Mononuclear cell (primary cell): ENCODE measurements at regions not wholly inside any gene's neighbourhood (a gene's known extent, or its start where the extent isn't known, plus 50 kb on each side); places are given as distances from the start of the nearest gene placed in this dataset.

Experiments used
- H3K27me3 ChIP-seq: 2 replicates; pipeline ENCODE4 v1.6.0; 2011; ENCODE audit warnings: low read length, control low read depth; ENCODE audit not compliant: insufficient read depth
- H3K4me1 ChIP-seq: 2 replicates; pipeline ENCODE4 v1.5.1; 2011; ENCODE audit warnings: mild to moderate bottlenecking, low read length, control low read depth; ENCODE audit not compliant: insufficient read depth
- H3K4me3 ChIP-seq: 2 replicates; pipeline ENCODE4 v1.5.1; 2011; ENCODE audit warnings: mild to moderate bottlenecking, low read length, moderate library complexity
- H3K9me3 ChIP-seq: 2 replicates; pipeline ENCODE4 v1.5.1; 2011; ENCODE audit warnings: low read depth, mild to moderate bottlenecking, control low read depth, low read length

DNA sequence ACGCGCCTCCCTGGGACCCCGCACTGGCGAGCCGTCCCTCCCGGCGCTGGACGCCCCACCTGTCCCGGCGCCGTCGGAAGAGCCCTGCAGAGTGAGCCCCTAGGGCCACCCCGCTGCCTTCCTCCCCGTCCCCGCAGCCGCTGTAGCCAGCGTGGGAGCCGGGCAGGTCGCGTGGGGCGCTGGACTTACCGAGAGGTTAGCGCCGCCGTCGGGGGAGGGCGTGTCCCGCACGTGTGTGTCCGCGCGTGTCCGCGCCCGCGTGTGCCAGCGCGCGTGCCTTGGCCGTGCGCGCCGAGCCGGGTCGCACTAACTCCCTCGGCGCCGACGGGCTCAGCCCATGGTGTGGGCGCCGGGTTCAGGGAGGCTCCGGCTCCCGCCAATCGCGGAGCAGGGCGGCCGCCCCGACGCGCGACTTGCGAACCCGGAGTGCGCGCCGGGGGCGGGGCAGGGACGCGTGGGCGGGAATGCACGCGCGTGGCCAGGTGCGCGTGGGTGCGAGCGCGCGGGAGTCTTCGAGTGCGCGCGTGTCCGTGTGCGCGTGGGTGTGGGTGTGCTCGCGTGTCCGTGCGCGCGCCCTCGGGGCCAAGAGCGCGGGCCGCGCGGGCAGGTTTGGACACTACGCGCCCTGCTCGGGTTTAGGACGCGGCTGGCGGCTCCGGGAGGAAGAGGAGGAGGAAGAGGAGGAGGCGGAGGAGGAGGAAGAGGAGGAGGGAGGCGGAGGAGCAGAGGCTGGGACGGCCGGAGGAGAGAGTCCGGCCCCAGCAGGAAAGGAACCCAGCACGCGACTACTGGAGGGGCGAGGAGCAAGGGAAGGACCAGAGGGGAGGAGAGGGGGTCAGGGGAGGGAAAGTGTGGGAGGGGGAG, 145.2 kb upstream of the ETS2 start:
- peaks cover 19% of the 10 kb centered on the region for H3K4me1 ChIP-seq
- H3K9me3 ChIP-seq, result no peaks in the 10 kb centered on the region
- H3K27me3 ChIP-seq, result peaks cover 51% of the 10 kb centered on the region
- peak overlapping the region; percentile 32 for H3K4me3 ChIP-seq

DNA sequence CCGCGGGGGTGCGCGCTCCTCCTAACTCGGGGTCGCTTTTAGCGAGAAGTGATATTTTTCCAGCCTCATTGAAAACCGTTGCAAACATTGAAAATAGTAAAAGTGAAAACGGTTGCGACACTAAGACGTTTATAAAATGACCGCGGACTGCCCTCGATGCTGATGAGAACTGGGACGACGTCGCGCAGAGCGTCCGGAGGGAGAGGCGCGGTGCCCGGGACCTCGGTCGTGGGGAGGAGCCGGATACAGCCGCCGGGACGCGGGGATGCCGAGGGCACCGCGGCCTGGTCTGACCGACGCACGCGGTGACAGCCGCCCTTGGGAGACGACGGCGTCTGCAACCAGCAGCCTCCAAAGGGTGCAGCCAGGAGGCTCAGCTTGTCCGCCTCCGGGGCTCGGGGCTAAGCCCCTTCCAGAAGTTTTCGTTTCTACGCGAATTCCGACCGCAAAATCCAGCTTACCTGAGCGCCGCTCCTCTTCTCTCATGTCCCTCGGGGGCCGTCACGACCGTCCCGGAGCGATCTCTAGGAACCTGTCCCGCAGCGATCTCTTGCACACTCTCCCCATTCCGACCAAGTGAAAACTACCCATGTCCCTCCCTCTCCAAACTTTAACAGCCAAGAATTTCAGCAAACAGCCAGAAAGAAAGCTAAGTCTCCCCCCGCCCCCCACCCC, 144.4 kb upstream of the ETS2 start:
- Histone ChIP-seq H3K27me3 (peaks cover 50% of the 10 kb centered on the region), H3K4me1 (peaks cover 19% of the 10 kb centered on the region), H3K9me3 (no peaks in the 10 kb centered on the region), H3K4me3 (peak overlapping the region; percentile 32)

DNA sequence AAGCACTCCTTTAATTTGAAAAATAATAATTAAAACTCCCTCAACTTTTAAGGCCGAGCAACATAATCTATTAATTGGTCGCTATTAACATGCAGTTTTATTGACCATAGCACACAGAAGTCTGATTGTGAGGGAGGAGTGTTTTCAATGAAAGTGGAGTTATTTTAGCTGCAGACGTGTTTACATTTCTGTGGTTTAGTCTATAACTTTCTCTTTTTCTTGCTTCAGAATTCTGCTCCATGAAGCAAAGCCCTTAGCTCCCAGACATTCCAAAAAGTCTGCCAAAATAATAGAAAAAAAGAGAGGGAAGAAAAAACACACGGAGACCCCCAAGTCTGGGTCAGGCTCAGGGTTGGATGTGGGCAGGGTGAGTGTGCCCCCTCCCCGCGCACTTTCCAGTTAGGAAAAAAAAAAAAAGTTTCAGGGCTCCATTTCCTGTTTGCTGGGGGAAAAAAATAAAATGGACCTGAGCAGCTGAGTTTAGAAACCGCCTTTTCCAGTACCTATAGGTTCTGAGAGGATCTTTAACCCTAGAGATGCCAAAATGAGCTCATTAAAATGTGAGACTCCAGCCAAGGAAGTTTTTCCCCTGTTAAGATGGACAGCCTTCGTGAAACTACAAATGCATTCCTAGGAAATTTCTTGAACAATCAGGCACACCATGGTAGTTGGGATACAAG, 143.7 kb upstream of the ETS2 start:
- no peak overlapping the region for H3K4me3 ChIP-seq
- peaks cover 19% of the 10 kb centered on the region for H3K4me1 ChIP-seq
- peaks cover 47% of the 10 kb centered on the region for H3K27me3 ChIP-seq
- no peaks in the 10 kb centered on the region for H3K9me3 ChIP-seq

DNA sequence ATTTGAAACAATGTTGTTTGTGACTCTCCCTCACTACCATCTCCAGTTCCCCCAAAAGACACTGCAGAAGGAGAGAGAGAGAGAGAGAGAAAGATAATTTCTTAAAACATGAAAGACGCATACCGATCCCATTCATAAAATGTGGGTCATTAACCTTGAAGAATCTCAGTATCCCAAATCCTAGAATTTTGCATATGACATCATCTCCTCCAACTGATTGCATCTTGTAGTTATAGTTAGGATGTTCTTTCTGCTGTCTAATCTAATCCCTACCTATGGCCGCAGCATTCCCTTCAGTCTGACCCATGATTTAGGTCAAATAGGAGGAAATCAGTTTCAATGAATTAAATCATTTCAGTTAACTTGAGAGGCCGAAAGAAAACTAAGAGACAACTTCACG, 142.4 kb upstream of the ETS2 start:
- H3K9me3 ChIP-seq, result no peaks in the 10 kb centered on the region
- no peak overlapping the region for H3K4me3 ChIP-seq
- H3K27me3 ChIP-seq, result peaks cover 40% of the 10 kb centered on the region
- peaks cover 28% of the 10 kb centered on the region for H3K4me1 ChIP-seq

DNA sequence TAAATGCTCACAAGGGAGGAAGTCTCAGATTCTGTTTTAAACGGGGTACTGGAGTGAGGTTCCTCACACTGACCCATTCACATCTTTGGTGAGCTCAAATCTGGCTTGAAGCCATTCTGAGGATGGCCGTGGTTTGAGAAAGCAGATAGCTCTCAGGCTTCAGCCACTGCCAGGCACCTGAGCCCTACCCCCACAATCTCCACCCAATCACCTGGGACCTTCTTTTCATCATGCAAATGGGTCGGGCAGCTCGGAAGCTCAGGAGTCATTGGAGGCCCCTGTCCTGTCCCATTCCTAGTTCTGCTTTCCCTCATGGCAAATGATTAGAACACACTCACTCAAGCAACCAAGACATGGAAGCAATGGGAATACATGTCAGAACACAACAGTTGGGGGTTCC, 141.4 kb upstream of the ETS2 start:
- Histone ChIP-seq H3K27me3 (peaks cover 32% of the 10 kb centered on the region), H3K9me3 (no peaks in the 10 kb centered on the region), H3K4me3 (no peak overlapping the region), H3K4me1 (peaks cover 28% of the 10 kb centered on the region)

DNA sequence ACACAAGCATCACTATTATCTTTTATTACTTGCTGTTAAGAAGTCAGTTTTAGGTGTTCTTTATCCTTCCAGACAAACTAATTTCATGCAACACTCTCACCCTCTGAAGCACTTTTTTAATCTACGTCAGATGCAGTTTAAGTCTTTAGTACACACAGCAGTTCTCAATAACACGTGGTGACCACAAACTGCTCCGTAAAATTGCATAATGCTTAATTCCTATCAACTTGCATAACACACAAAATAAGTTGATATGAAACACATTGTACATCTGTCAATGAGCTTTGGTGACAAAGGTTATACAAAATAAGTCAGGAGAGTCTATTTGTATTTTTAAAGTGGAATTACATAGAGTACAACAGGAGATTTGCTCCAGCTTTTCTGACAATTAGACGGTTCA, 140.9 kb upstream of the ETS2 start:
- H3K27me3 ChIP-seq, result peaks cover 26% of the 10 kb centered on the region
- no peak overlapping the region for H3K4me3 ChIP-seq
- no peaks in the 10 kb centered on the region for H3K9me3 ChIP-seq
- H3K4me1 ChIP-seq, result peaks cover 27% of the 10 kb centered on the region

DNA sequence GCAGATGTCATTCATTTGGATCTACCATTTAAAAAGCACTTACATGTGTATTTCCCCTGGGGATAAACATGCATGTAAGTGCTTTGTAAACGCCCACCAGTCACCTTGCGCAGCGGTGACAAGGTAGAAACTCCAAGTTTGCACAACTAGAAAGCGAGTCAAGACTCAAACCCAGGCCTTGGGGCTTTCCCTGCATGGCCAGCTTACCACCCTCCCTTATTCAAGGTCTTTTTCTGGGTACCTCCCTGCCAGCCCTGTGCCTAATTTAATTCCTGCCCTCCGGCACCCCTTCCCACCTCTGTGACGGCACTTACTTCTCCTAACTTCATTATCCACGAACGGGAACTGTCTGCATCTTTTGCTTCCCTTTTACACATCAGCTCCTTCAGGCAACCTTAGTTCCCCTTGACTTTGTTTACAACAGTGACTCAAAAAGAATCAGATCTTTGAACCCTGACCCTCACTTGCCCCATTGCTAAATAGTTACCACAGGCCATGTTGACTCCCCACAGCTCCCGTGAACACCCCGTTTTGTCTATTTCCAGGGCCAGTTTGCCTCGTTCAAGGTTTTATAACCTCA, 138.3 kb upstream of the ETS2 start:
- Histone ChIP-seq H3K9me3 (no peaks in the 10 kb centered on the region), H3K27me3 (peaks cover 9% of the 10 kb centered on the region), H3K4me1 (peaks cover 9% of the 10 kb centered on the region), H3K4me3 (no peak overlapping the region)

DNA sequence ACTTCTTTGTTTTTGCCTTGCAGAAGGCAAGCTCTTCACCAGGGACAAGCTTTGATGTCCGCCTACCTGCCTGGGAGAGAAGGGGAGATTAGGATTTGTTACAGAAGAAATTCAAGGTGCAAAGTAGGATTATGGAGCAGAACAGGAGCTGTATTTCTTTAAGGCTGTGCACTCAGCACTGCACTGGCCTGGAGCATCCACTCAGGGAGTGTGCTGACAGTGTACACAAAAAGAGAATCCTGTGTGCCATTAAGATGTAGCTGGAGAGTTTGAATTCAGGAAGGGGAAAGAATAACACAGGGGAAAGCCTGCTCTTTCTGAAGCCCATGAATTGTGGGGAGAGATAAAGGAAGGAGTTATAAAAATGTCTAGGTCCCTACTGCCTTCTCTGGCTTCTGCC, 137.7 kb upstream of the ETS2 start:
- no peaks in the 10 kb centered on the region for H3K9me3 ChIP-seq
- H3K4me3 ChIP-seq, result no peak overlapping the region

DNA sequence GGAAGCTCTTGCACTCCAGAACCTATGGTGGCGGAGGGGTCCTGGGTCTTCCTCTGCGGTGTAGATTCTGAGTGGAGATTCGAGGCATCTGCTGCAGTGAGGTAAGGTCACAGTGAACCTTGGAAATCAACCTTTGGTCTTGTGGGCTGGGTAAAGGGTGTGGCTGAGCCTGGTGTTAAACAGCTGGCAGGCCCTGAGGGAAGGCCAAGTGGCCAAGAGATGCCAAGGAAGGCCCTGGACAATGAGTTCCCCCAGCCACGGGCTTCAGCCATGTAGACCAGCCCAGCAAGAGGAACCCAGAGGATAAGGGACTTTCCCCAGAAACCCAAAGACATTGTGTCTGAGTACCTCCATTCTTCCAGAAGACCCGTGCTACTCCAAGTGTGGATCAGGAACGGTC, 137.2 kb upstream of the ETS2 start:
- peaks cover 3% of the 10 kb centered on the region for H3K27me3 ChIP-seq
- H3K9me3 ChIP-seq, result no peaks in the 10 kb centered on the region
- H3K4me1 ChIP-seq, result peaks cover 9% of the 10 kb centered on the region

More for the DNA sequence above, 137.7 kb upstream of the ETS2 start:
- Histone ChIP-seq H3K27me3 (peaks cover 6% of the 10 kb centered on the region), H3K4me1 (peaks cover 9% of the 10 kb centered on the region)

DNA sequence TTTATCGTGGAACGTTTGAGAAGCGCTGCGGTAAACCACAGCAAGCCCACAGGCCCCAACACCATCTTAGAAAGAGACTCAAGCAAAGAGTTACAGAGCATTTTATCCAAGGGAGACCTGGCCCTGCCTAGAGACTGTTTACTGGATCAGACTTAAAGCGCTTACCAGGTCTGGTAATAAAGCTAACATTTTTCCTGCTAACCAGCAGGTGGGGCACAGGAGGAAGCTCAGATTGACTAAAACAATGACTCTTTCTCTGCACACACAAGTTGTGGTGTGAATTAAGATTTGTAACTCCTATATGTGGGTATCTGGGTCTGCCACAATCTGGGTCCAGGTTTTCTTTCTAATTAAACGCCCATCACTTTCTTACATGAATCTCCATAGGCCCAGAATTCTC, 136.5 kb upstream of the ETS2 start:
- H3K4me1 ChIP-seq, result peaks cover 9% of the 10 kb centered on the region
- H3K4me3 ChIP-seq, result no peak overlapping the region
- H3K27me3 ChIP-seq, result peaks cover under 1% of the 10 kb centered on the region
- no peaks in the 10 kb centered on the region for H3K9me3 ChIP-seq

More for the DNA sequence above, 137.2 kb upstream of the ETS2 start:
- no peak overlapping the region for H3K4me3 ChIP-seq

DNA sequence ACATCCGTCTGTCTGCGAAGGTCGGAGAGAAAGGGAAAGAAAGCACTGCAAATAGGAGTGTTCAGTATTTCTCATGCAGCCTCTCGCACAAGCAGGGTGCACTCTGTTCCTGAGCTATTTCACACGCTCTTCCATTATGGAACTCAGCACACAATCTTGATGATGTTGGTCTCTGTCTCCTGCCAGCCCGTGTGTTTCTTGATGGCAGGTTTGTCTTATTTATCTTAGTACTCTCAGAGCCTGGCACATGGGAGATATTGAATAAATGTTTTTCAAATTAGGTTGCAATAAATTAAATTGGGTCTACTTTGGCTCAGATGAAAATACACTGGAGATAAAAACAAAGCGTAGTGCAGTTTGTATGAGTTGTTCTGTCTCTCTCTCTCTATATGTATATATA, 134.9 kb upstream of the ETS2 start:
- Histone ChIP-seq H3K27me3 (no peaks in the 10 kb centered on the region), H3K4me1 (peaks cover 9% of the 10 kb centered on the region), H3K9me3 (no peaks in the 10 kb centered on the region), H3K4me3 (no peak overlapping the region)

DNA sequence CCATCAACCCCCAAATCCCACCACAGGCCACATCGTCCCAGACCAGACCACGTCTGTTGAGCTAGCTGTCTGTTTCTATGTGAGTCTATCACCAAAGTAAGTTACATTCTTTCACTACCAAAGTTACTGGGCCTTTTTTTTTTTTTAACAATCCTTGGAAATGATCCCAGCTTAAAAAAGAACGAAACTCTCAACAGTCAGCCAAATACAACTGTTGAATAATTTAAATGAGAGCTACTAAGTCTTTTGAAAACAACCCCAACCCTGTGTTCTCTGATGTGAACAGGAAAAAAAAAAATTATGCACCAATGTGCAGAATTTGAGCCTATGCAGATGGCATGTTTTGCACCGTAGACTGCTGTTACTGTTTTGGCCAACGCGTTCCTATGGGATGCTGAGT, 134.0 kb upstream of the ETS2 start:
- Histone ChIP-seq H3K4me1 (peaks cover 9% of the 10 kb centered on the region), H3K27me3 (no peaks in the 10 kb centered on the region), H3K9me3 (no peaks in the 10 kb centered on the region), H3K4me3 (no peak overlapping the region)

DNA sequence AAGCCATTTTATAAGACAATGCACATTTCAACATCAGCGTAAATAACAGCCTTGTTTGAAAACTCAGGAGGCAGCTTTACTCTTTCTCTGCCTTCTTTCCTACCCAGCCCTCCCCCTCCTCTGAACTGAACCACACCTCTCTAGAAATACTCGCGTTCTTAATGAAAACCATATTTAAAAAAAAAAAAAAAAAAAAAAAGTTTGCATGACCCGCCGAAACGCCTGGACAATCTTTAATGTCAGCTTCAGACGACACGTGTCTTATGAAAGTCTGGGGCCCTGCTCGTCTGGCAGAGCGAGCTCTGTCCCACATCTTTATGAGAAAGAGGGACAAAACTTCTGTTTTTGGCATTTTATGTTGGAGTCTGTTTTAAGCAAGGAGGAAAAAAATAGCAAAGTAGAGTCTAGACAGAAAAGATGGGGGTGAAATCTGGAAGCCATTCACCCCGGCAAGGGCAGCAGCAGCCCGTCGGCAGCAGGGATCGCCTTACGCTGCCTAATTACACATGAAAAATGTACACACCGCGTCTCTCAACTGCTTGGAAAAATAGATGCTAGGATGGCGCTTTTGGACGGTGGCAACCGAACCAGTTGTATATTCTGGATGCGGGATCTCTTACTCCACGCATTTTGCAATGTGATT, 130.4 kb upstream of the ETS2 start:
- H3K4me1 ChIP-seq, result peaks cover 14% of the 10 kb centered on the region
- H3K9me3 ChIP-seq, result no peaks in the 10 kb centered on the region
- H3K27me3 ChIP-seq, result peaks cover 5% of the 10 kb centered on the region
- H3K4me3 ChIP-seq, result no peak overlapping the region

DNA sequence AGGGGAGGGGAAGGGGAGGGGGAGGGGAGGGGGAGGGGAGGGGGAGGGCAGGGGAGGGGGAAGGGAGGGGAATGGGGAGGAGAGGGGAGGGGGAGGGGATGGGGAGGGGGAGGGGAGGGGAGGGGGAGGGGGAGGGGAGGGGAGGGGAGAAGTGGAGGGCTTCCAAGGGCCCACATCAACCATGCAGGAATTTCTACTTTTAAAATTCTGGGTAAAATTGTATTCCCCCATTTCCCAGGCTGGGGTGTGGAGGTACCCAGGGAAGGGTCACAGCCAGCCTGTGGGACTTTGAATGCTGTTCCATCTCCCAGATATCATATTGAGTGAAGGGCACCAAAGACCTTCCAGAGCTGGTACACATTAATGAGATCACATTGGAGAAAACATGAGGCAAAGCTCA, 126.9 kb upstream of the ETS2 start:
- Histone ChIP-seq H3K4me3 (no peak overlapping the region), H3K27me3 (peaks cover 8% of the 10 kb centered on the region), H3K4me1 (peaks cover 15% of the 10 kb centered on the region), H3K9me3 (no peaks in the 10 kb centered on the region)

DNA sequence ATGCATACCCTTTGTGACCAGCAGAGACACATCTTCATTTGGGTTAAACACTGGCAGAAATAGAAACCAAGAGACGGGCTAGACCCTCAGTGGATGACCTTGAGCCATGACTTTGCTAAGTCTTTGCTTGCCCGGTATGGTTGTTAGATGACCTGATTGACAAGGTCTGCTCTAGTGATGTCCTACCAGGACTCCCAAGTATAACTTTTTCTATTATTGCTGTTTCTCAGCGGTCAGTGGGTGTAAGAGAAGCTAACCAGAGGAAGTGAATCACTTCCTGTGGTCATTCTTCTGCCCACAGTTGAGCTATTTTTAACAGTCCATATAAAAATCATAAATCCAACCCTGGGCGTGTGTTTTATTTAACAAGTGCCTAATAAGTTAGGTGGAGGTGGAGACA, 126.2 kb upstream of the ETS2 start:
- Histone ChIP-seq H3K4me3 (no peak overlapping the region), H3K9me3 (no peaks in the 10 kb centered on the region), H3K27me3 (peaks cover 8% of the 10 kb centered on the region), H3K4me1 (peaks cover 15% of the 10 kb centered on the region)
